H9 (cell line): ENCODE measurements at regions not wholly inside any gene's neighbourhood (a gene's known extent, or its start where the extent isn't known, plus 50 kb on each side); places are given as distances from the start of the nearest gene placed in this dataset.
A peak's percentile ranks its signal among the peaks of the same experiment; 100 is the strongest.

Experiments
- DNase-seq: peaks from one replicate; pipeline ENCODE4 v3.0.0-alpha.2; 2017
- H2AFZ ChIP-seq: one replicate; pipeline ENCODE4 v1.6.1; 2013; ENCODE audit warnings: mild to moderate bottlenecking, low read length, control low read depth, moderate library complexity
- H2AK5ac ChIP-seq: 2 replicates; pipeline ENCODE4 v1.6.1; 2013; ENCODE audit warnings: low read length, control low read depth, mixed read lengths; ENCODE audit not compliant: insufficient read length
- H2BK120ac ChIP-seq: one replicate; pipeline ENCODE4 v1.6.1; 2013; ENCODE audit warnings: low read depth, mild to moderate bottlenecking, low read length, control low read depth, inconsistent platforms; ENCODE audit not compliant: poor library complexity, severe bottlenecking
- H2BK12ac ChIP-seq: 2 replicates; pipeline ENCODE4 v1.6.1; 2013; ENCODE audit warnings: low read length, control low read depth, mixed read lengths, low read depth; ENCODE audit not compliant: insufficient read length
- H2BK15ac ChIP-seq: 2 replicates; pipeline ENCODE4 v1.6.1; 2013; ENCODE audit warnings: low read depth, low read length, control low read depth
- H2BK20ac ChIP-seq: one replicate; pipeline ENCODE4 v1.6.1; 2013; ENCODE audit warnings: low read depth, mild to moderate bottlenecking, low read length, control low read depth, inconsistent platforms; ENCODE audit not compliant: poor library complexity, severe bottlenecking
- H2BK5ac ChIP-seq: 2 replicates; pipeline ENCODE4 v1.6.1; 2013; ENCODE audit warnings: low read length, control low read depth, mixed read lengths; ENCODE audit not compliant: insufficient read length
- H3K14ac ChIP-seq: 2 replicates; pipeline ENCODE4 v1.6.1; 2013; ENCODE audit warnings: low read length, control low read depth; ENCODE audit not compliant: insufficient read depth
- H3K18ac ChIP-seq: 2 replicates; pipeline ENCODE4 v1.6.1; 2013; ENCODE audit warnings: low read depth, mild to moderate bottlenecking, mixed read lengths, low read length, control low read depth; ENCODE audit not compliant: insufficient read length
- H3K23ac ChIP-seq: 2 replicates; pipeline ENCODE4 v1.6.1; 2013; ENCODE audit warnings: low read length, control low read depth, mixed read lengths, low read depth; ENCODE audit not compliant: insufficient read length
- H3K23me2 ChIP-seq: 2 replicates; pipeline ENCODE4 v1.6.1; 2013; ENCODE audit warnings: low read depth, mild to moderate bottlenecking, mixed read lengths, low read length, control low read depth; ENCODE audit not compliant: insufficient read length, poor library complexity, severe bottlenecking
- H3K27ac ChIP-seq: 2 replicates; pipeline ENCODE4 v1.5.1; 2013; ENCODE audit warnings: low read length, control low read depth, mixed read lengths, low read depth; ENCODE audit not compliant: insufficient read length
- H3K27me3 ChIP-seq: 2 replicates; pipeline ENCODE4 v1.6.1; 2013; ENCODE audit warnings: low read length, control low read depth, inconsistent platforms; ENCODE audit not compliant: insufficient read depth
- H3K4ac ChIP-seq: 2 replicates; pipeline ENCODE4 v1.6.1; 2013; ENCODE audit warnings: low read depth, mild to moderate bottlenecking, control low read depth, inconsistent platforms, low read length, moderate library complexity
- H3K4me1 ChIP-seq: 2 replicates; pipeline ENCODE4 v1.6.1; 2013; ENCODE audit warnings: low read length, control low read depth, inconsistent platforms; ENCODE audit not compliant: insufficient read depth
- H3K4me2 ChIP-seq: 2 replicates; pipeline ENCODE4 v1.6.1; 2013; ENCODE audit warnings: low read length, control low read depth, mixed read lengths; ENCODE audit not compliant: insufficient read length, insufficient read depth
- H3K56ac ChIP-seq: 2 replicates; pipeline ENCODE4 v1.6.1; 2013; ENCODE audit warnings: low read depth, mild to moderate bottlenecking, mixed read lengths, low read length, control low read depth; ENCODE audit not compliant: insufficient read length
- H3K79me1 ChIP-seq: 2 replicates; pipeline ENCODE4 v1.6.1; 2013; ENCODE audit warnings: low read depth, mild to moderate bottlenecking, moderate library complexity, low read length, control low read depth, inconsistent platforms; ENCODE audit not compliant: insufficient read depth, poor library complexity, severe bottlenecking
- H3K79me2 ChIP-seq: 2 replicates; pipeline ENCODE4 v1.6.1; 2013; ENCODE audit warnings: low read length, control low read depth, inconsistent platforms; ENCODE audit not compliant: insufficient read depth
- H3K9ac ChIP-seq: 2 replicates; pipeline ENCODE4 v1.6.1; 2013; ENCODE audit warnings: low read length, control low read depth, mixed read lengths; ENCODE audit not compliant: insufficient read length; ENCODE audit errors: extremely low read depth
- H3K9me3 ChIP-seq: one replicate; pipeline ENCODE4 v1.6.1; 2013; ENCODE audit warnings: low read depth, low read length, inconsistent platforms; ENCODE audit not compliant: control insufficient read depth
- H3T11ph ChIP-seq: one replicate; pipeline ENCODE4 v1.6.1; 2013; ENCODE audit warnings: mild to moderate bottlenecking, low read length, control low read depth, inconsistent platforms
- H4K20me1 ChIP-seq: one replicate; pipeline ENCODE4 v1.6.1; 2013; ENCODE audit not compliant: control insufficient read depth, insufficient read length, insufficient read depth
- H4K5ac ChIP-seq: 2 replicates; pipeline ENCODE4 v1.6.1; 2013; ENCODE audit warnings: low read depth, mild to moderate bottlenecking, mixed read lengths, low read length, control low read depth; ENCODE audit not compliant: insufficient read length
- H4K8ac ChIP-seq: replicated peaks from 2 replicates; pipeline ENCODE4 v1.6.1; 2013; ENCODE audit warnings: low read length, control low read depth, mixed read lengths, low read depth; ENCODE audit not compliant: insufficient read length
- H4K91ac ChIP-seq: 2 replicates; pipeline ENCODE4 v1.6.1; 2013; ENCODE audit warnings: low read depth, mild to moderate bottlenecking, moderate library complexity, mixed read lengths, low read length, control low read depth; ENCODE audit not compliant: insufficient read length
- H3K27ac Mint-ChIP-seq, 3 experiments: 2 replicates in 2 of 3; 3 replicates in 1 of 3; pipeline ENCODE4 v1.8.0; 2020 to 2021; ENCODE audit warnings: mixed read lengths in 3 of 3, mild to moderate bottlenecking in 1 of 3, moderate library complexity in 1 of 3
- H3K27me3 Mint-ChIP-seq: 2 replicates; pipeline ENCODE4 v1.8.0; 2021; ENCODE audit warnings: low read depth, mild to moderate bottlenecking, moderate library complexity, mixed read lengths
- H3K36me3 Mint-ChIP-seq, 3 experiments: 2 replicates in 2 of 3; 3 replicates in 1 of 3; pipeline ENCODE4 v1.8.0; 2020 to 2021; ENCODE audit warnings: low read depth in 3 of 3, mixed read lengths in 3 of 3; ENCODE audit not compliant: insufficient read depth in 1 of 3
- H3K4me1 Mint-ChIP-seq, 2 experiments: 2 replicates each; pipeline ENCODE4 v1.8.0; 2020; ENCODE audit warnings: mixed read lengths in 2 of 2
- H3K4me3 Mint-ChIP-seq, 2 experiments: 2 replicates in 1 of 2; 3 replicates in 1 of 2; pipeline ENCODE4 v1.8.0; 2020 to 2021; ENCODE audit warnings: mild to moderate bottlenecking in 2 of 2, mixed read lengths in 2 of 2, moderate library complexity in 1 of 2
- H3K9me3 Mint-ChIP-seq, 2 experiments: 2 replicates in 1 of 2; 3 replicates in 1 of 2; pipeline ENCODE4 v1.8.0; 2020; ENCODE audit warnings: mild to moderate bottlenecking in 2 of 2, mixed read lengths in 2 of 2, moderate library complexity in 1 of 2
- CTCF ChIP-seq: fragments of 200-600 bp; sonication (generic); conservative IDR thresholded peaks from 3 replicates; pipeline ENCODE4 v1.8.0; 2021; ENCODE audit warnings: antibody characterized with exemption, mild to moderate bottlenecking
- WGBS: extraction: QIAGEN DNeasy Blood & Tissue Kit; methylation state at CpG from one replicate; pipeline ENCODE4 v1.1.7; 2013; ENCODE audit warnings: missing lambda C conversion rate, low lambda C conversion rate, mixed read lengths; ENCODE audit not compliant: insufficient read length; ENCODE audit errors: extremely low coverage; 5-methylcytosine and 5-hydroxymethylcytosine counted together

DNA sequence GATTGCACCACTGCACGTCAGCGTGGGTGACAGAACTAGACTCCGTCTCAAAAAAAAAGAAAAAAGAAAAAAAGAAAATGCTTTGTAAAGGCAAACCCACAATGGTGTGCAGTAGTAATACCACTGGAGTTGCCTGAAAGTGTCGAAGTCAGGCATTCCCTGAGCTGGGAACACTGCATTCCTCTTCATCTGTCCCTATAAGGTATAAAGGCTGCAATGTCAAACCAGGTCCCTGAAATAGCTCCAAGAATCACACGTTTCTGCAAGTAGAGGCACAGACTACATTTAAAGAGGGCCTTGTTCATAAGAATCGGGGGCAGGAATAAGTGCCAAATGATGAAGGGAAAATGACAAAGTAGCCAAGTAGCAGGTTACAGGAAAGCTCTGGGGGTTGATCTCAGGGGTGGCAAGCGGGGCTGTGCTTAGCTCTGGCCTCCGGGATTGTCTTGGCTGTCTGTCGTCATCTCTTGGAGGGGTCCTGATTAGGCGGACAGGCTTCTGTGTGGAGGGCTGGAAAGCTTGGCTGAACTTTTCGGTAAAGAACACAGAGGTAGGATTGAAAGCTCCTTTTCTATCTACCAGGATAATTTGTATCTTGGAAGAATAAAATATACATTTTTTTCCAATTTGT, 109.1 kb downstream of the PFKFB3 start:
- no peak overlapping the region for H3K18ac ChIP-seq
- H3K79me2 ChIP-seq: no peaks in the 10 kb centered on the region
- no peaks in the 10 kb centered on the region for H3K27me3 ChIP-seq
- H3K4me1 Mint-ChIP-seq: peaks cover 3 to 4% of the 10 kb centered on the region in 2 experiments; a peak in 2 of 4 replicates
- no peak overlapping the region for H3K4ac ChIP-seq
- no peaks in the 10 kb centered on the region for H3K79me1 ChIP-seq
- H3K27ac ChIP-seq: no peak overlapping the region
- H4K20me1 ChIP-seq: no peaks in the 10 kb centered on the region
- no peak overlapping the region for H2BK5ac ChIP-seq
- no peak overlapping the region for H4K5ac ChIP-seq
- no peak overlapping the region for H4K8ac ChIP-seq
- H3K9ac ChIP-seq: no peak overlapping the region
- 0 out of 7 replicates have a peak overlapping the region, but pooled peaks of 1 of the 3 experiments have one; percentile 56 for H3K27ac Mint-ChIP-seq
- no peak overlapping the region for H3K4me3 Mint-ChIP-seq
- H2BK120ac ChIP-seq: no peak overlapping the region
- no peak overlapping the region for H4K91ac ChIP-seq
- no peak overlapping the region for H3K14ac ChIP-seq
- H3T11ph ChIP-seq: no peak overlapping the region
- H3K4me1 ChIP-seq: no peaks in the 10 kb centered on the region
- H3K27me3 Mint-ChIP-seq: no peaks in the 10 kb centered on the region
- no peak overlapping the region for H2BK12ac ChIP-seq
- peaks cover 0 to 4% (median 4%) of the 10 kb centered on the region in 3 experiments; a peak in 2 of 7 replicates for H3K36me3 Mint-ChIP-seq
- no peak overlapping the region for H2BK20ac ChIP-seq
- no peak overlapping the region for H2AK5ac ChIP-seq
- no peaks in the 10 kb centered on the region for H3K23me2 ChIP-seq
- no peak for DNase-seq
- no CpG with 5 or more reads among the region's 11 CpGs for WGBS
- no peak overlapping the region for H3K56ac ChIP-seq
- H3K4me2 ChIP-seq: no peak overlapping the region
- no peak for TF ChIP-seq CTCF
- no peak overlapping the region for H3K23ac ChIP-seq
- H2AFZ ChIP-seq: no peak overlapping the region
- no peaks in the 10 kb centered on the region for H3K9me3 ChIP-seq
- H2BK15ac ChIP-seq: no peak overlapping the region
- H3K9me3 Mint-ChIP-seq: peaks cover 4 to 7% of the 10 kb centered on the region in 2 experiments; a peak in 4 of 5 replicates
